DND-41 (cell line): ENCODE measurements at regions not wholly inside any gene's neighbourhood (a gene's known extent, or its start where the extent isn't known, plus 50 kb on each side); places are given as distances from the start of the nearest gene placed in this dataset.

Source experiments
- ATAC-seq: fragments of 200-7000 bp; cut with Tn5 transposase; 3 replicates; pipeline ENCODE4 v1.9.1; 2021; ENCODE audit warnings: low read depth; ENCODE audit not compliant: insufficient read depth
- DNase-seq: peaks from one replicate; pipeline ENCODE4 v3.0.0-alpha.2; 2020
- H2AFZ ChIP-seq: 2 replicates; pipeline ENCODE4 v1.6.0; 2012; ENCODE audit warnings: low read depth, low read length
- H3K27ac ChIP-seq: 2 replicates; pipeline ENCODE4 v1.5.1; 2012; ENCODE audit warnings: low read length, inconsistent platforms
- H3K27me3 ChIP-seq: fragments of 200-600 bp; sonication (generic); 2 replicates; pipeline ENCODE4 v1.6.0; 2012; ENCODE audit warnings: low read length, mild to moderate bottlenecking, inconsistent platforms; ENCODE audit not compliant: insufficient read depth, poor library complexity
- H3K36me3 ChIP-seq: 2 replicates; pipeline ENCODE4 v1.5.1; 2012; ENCODE audit warnings: low read length, inconsistent platforms; ENCODE audit not compliant: insufficient read depth
- H3K4me1 ChIP-seq: 2 replicates; pipeline ENCODE4 v1.5.1; 2012; ENCODE audit warnings: mild to moderate bottlenecking, low read length; ENCODE audit not compliant: insufficient read depth
- H3K4me2 ChIP-seq: 2 replicates; pipeline ENCODE4 v1.6.0; 2012; ENCODE audit warnings: mild to moderate bottlenecking, moderate library complexity, low read length, inconsistent platforms; ENCODE audit not compliant: insufficient read depth
- H3K4me3 ChIP-seq, 2 experiments: fragments of 200-600 bp in 1 of 2; shearing (Covaris generic) in 1 of 2; 2 replicates each; pipeline ENCODE4 v1.5.1; 2012 to 2016; ENCODE audit warnings: inconsistent platforms in 2 of 2, low read length in 2 of 2, mild to moderate bottlenecking in 2 of 2, low read depth in 1 of 2, moderate library complexity in 1 of 2
- H3K79me2 ChIP-seq: 2 replicates; pipeline ENCODE4 v1.6.0; 2012; ENCODE audit warnings: low read length, inconsistent platforms; ENCODE audit not compliant: insufficient read depth
- H3K9ac ChIP-seq: 2 replicates; pipeline ENCODE4 v1.6.0; 2012; ENCODE audit warnings: low read depth, mild to moderate bottlenecking, inconsistent platforms, low read length, moderate library complexity
- H3K9me3 ChIP-seq: 2 replicates; pipeline ENCODE4 v1.5.1; 2012; ENCODE audit warnings: low read length, moderate library complexity, mild to moderate bottlenecking, inconsistent platforms; ENCODE audit not compliant: insufficient read depth, severe bottlenecking
- H4K20me1 ChIP-seq: 2 replicates; pipeline ENCODE4 v1.6.0; 2012; ENCODE audit warnings: low read length; ENCODE audit not compliant: insufficient read depth
- EZH2 ChIP-seq: IDR thresholded peaks from 3 replicates; pipeline ENCODE4 v1.6.1; 2012; ENCODE audit warnings: borderline replicate concordance, low read depth, mild to moderate bottlenecking, moderate library complexity, low read length, inconsistent platforms; ENCODE audit not compliant: severe bottlenecking
- TF ChIP-seq, protein P1 (sequence below): IDR thresholded peaks from 2 replicates; pipeline ENCODE4 v1.5.1; 2012; ENCODE audit warnings: borderline replicate concordance, low read length, moderate library complexity, mild to moderate bottlenecking; ENCODE audit not compliant: poor library complexity, severe bottlenecking; ENCODE audit errors: extremely low read depth

DNA sequence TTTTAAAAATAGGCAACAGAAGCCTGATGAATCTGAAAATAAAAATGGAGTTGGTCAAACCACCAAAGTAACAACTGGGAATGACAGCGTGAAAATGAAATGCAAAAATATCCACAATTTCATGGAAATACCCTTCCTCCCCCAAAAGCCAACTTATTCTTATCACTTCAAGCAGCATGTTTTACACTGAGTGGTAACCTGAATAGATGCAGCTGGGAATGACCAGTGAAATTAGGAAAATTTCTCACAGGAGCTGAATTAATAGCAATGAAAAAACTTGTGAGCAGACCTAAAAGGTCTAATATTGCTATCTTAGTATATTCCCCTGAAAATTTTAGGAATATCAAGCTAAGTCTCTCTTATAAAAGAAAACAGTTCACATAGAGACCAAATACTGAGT lies 239.0 kb downstream of the PCDH18 start:
- no peak overlapping the region for H2AFZ ChIP-seq
- no peaks in the 10 kb centered on the region for H4K20me1 ChIP-seq
- H3K9ac ChIP-seq, result no peak overlapping the region
- H3K27ac ChIP-seq, result no peak overlapping the region
- no peaks in the 10 kb centered on the region for H3K36me3 ChIP-seq
- DNase-seq (no peak), ATAC-seq (no peak)
- H3K79me2 ChIP-seq, result no peaks in the 10 kb centered on the region
- TF ChIP-seq EZH2, result no peak
- TF ChIP-seq, protein P1, sequence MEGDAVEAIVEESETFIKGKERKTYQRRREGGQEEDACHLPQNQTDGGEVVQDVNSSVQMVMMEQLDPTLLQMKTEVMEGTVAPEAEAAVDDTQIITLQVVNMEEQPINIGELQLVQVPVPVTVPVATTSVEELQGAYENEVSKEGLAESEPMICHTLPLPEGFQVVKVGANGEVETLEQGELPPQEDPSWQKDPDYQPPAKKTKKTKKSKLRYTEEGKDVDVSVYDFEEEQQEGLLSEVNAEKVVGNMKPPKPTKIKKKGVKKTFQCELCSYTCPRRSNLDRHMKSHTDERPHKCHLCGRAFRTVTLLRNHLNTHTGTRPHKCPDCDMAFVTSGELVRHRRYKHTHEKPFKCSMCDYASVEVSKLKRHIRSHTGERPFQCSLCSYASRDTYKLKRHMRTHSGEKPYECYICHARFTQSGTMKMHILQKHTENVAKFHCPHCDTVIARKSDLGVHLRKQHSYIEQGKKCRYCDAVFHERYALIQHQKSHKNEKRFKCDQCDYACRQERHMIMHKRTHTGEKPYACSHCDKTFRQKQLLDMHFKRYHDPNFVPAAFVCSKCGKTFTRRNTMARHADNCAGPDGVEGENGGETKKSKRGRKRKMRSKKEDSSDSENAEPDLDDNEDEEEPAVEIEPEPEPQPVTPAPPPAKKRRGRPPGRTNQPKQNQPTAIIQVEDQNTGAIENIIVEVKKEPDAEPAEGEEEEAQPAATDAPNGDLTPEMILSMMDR, result no peak
- no peaks in the 10 kb centered on the region for H3K4me1 ChIP-seq
- H3K27me3 ChIP-seq, result no peaks in the 10 kb centered on the region
- H3K4me2 ChIP-seq, result no peak overlapping the region
- H3K9me3 ChIP-seq, result no peaks in the 10 kb centered on the region
- no peak overlapping the region for H3K4me3 ChIP-seq

DNA sequence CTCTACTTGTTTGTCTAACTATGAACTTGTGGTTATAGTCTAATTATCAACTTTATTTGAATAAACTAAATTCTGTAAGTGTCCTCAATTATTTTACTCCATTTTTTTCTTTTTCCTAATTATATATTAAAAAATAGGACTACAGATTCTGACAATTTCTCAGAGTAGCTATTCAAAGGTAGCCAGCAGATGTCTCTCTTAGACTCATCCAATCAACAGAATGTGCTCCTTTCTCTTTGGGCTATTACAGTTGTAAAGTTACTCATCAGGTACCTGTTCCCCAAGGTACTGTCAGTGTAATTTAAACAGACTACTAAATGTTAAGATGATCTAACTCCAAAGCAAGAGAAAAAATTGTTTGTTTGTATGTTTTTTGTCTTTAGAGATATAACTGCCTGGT lies 248.6 kb downstream of the PCDH18 start:
- H3K79me2 ChIP-seq, result no peaks in the 10 kb centered on the region
- DNase-seq (no peak), ATAC-seq (no peak)
- H3K36me3 ChIP-seq, result no peaks in the 10 kb centered on the region
- H3K9me3 ChIP-seq, result no peaks in the 10 kb centered on the region
- H3K4me2 ChIP-seq, result no peak overlapping the region
- no peak overlapping the region for H3K27ac ChIP-seq
- H4K20me1 ChIP-seq, result no peaks in the 10 kb centered on the region
- no peak for TF ChIP-seq EZH2
- TF ChIP-seq, protein P1, result no peak
- no peaks in the 10 kb centered on the region for H3K4me1 ChIP-seq
- H3K27me3 ChIP-seq, result no peaks in the 10 kb centered on the region
- no peak overlapping the region for H3K4me3 ChIP-seq
- no peak overlapping the region for H2AFZ ChIP-seq
- no peak overlapping the region for H3K9ac ChIP-seq

DNA sequence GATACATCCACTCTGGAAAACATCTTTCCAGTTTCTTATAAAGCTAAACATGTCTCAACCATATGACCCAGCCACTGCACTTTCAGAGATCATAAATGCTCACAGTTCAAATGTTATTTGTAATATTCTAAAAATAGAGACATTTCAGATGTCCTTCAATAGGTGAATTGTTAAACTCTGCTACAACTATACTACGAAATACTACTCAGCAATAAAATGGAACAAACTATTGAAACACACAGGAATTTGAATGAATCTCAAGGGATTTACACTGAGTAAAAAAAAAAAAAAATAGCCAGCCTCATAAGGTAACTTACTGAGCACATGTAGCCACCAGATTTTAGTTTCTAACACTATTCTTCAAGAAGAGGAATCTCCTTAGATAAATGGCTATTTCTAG lies 253.9 kb downstream of the PCDH18 start:
- Histone ChIP-seq H4K20me1 (no peaks in the 10 kb centered on the region), H3K4me3 (no peak overlapping the region), H3K4me1 (no peaks in the 10 kb centered on the region), H3K4me2 (no peak overlapping the region), H3K79me2 (no peaks in the 10 kb centered on the region), H2AFZ (no peak overlapping the region), H3K27me3 (no peaks in the 10 kb centered on the region), H3K27ac (no peak overlapping the region), H3K36me3 (no peaks in the 10 kb centered on the region), H3K9me3 (no peaks in the 10 kb centered on the region), H3K9ac (no peak overlapping the region)
- ATAC-seq, result no peak
- TF ChIP-seq, protein P1, result no peak
- no peak for TF ChIP-seq EZH2
- no peak for DNase-seq

DNA sequence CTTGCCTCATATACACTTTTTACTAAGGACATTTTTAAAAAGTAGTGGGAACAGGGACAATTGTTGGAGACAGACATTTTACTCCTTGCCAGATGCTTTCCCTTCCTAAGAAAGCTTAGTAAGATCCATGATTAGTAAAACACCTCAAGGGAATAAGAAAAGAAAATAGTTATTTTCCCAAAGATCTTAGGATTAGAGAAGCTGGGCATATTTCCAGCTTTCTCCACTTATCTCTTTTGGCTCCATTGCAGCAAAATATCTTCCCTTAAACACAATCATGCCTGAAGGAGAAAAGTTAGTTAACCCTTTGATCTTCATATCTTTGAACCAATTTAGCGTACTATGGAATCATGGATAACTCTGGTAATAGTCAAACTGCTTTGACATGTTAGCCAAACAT lies 257.9 kb downstream of the PCDH18 start:
- Histone ChIP-seq H3K36me3 (no peaks in the 10 kb centered on the region), H3K9ac (no peak overlapping the region), H3K4me3 (no peak overlapping the region), H3K4me1 (no peaks in the 10 kb centered on the region), H3K9me3 (no peaks in the 10 kb centered on the region), H3K79me2 (no peaks in the 10 kb centered on the region), H3K27ac (no peak overlapping the region), H3K4me2 (no peak overlapping the region), H4K20me1 (no peaks in the 10 kb centered on the region), H3K27me3 (no peaks in the 10 kb centered on the region), H2AFZ (no peak overlapping the region)
- no peak for ATAC-seq
- TF ChIP-seq, protein P1, result no peak
- TF ChIP-seq EZH2, result no peak
- DNase-seq, result no peak
